ENCODE measurements at regions not wholly inside any gene's neighbourhood (a gene's known extent, or its start where the extent isn't known, plus 50 kb on each side); places are given as distances from the start of the nearest gene placed in this dataset.

DNA sequence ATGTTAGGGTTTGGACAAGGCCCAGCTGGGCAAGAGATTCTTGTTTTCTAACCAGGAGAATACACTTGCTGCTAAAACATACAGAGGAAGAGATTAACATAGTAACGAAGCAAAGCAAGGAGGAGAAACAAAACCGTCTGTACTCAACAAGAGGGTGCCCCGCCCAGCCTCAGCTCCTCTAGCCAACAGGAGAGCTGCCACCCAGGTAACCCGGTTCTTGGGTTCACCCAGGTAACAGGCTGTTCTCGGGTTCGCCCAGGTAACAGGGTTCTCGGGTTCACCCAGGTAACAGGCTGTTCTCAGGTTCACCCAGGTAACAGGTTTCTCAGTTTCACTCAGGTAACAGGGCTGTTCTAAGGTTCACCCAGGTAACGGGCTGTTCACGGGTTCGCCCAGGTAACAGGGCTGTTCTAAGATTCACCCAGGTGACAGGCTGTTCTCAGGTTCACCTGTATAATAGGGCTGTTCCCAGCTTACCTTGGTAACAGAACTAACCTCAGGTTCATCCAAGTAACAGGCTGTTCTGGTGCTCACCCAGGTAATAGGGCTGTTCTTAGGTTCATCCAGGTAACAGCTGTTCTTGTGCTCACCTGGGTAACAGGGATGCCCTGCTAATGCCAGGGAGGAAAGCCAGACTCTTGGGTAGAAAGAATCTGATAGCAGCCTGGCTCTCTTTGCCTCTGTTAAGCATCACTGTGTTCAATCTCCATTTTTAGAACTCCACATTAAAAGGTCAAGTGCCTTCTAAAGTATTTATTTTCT is 271.6 kb downstream of the SYK start:
- DNase-seq, result no peak

DNA sequence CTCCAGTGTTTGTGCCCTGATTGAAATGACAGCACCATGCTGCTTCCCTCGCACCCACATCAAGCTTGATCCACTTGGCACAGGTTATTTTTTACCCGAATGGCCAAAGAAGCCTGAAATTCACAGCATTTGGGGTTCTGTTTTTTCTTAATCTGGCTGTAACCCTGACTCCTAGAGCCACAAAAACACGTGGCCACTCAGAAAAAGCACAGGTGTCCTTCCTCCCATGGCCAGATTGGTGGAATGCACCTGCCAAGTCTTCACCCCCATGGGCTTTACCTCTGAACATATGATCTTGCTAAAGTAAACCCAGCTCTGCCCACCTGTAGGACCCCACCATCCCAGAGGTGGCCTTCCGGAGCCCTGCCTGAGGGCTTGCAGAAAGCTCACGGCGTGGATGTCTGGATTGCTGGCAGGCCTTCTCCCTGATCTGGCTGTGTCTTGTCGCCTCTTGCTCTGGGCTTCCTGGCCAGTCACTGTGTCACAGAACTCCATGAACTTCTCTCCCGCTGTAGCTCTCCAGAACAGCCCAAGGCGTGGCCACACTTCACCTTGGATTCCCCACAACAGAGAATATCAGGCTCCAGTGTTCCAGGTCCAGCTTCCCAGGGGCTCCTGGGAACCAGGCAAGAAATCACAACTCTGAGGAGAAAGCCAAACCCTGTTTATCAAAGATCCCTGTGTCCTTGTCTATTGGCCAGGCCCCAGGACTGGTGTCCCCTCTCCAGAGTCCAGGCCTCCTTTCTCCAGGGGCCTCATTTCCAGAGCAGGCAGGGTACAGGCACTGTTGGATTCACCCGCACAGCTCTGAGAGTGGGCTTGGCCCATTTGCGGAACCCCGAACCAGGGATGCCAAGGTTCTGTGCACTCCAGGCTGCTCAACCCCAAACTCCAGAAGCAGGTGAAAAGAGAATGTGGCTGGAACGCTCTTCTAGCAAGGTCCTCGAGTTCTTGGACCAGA is 272.5 kb downstream of the SYK start:
- DNase-seq, result no peak

DNA sequence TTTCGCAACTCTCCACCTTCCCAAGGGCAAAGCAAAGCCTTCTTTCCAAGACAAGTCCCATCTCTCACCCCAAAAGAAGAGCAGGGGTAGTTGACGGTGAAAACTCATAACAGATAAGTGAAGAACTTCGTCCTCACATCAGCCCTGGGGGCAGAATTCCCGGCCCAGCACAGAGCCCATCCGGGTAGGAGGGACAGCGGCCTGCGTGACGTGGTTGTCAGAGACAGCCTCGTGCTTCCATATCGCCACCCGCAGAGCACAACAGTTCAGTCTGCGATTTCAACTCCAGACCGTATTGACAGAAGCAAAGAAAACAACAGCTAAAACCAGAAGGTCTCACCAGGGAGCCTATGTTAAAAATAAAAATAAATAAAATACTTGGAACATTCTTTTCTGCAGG is 273.2 kb downstream of the SYK start:
- DNase-seq, result no peak

DNA sequence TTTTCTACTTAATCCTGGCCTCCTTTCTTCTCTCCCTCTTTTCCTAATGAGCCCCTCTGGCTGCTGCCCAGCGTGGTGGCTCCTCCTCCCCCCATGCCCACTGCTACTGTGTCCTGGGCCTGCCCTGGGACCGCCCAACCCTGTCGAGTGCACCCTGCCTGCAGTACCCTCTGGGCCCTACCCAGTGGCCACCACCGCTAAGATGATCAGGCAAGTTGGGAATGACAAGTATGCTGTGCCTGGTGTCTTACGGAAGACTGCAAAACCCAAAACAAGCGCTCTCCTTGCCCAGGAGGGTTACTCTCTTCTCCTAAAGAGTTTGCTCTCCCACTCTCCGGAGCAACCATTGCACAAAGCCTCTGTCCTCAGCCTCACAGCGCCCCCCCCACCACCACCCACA is 273.7 kb downstream of the SYK start:
- no peak for DNase-seq

DNA sequence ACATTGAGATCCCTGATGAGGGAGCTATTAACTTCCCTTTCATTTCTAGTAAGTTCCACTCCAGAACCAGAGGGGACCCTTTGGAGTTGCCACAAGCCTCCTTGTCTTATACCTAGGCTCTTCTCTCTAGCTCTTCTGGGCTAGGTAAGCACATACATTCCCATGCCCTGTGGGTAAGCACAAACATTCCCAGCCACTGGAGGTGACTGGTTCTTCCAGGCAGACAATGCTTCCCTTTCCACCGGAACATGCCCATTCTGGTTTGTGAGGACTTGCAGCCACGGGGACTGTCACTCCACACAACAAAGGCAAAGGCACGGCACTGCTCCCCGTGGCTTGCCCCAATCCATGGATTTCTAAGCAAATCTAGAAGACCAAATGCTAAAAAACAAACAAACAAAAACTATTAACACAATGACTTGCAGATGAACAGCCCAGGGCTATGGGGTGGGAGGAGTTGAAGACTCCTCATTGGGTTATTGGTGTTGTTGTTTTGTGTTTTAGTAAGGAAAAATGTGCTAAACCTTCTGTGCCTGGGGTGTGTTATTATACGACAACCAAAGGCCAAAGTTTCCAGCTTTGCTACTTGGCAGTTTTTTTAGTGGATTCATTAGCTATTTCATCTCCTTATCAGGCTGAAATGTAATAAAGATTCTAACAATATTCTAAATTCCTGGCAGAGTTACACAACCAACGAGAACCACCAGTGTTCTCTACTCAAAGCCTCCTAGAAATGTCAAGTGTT is 276.2 kb downstream of the SYK start:
- DNase-seq, result no peak

DNA sequence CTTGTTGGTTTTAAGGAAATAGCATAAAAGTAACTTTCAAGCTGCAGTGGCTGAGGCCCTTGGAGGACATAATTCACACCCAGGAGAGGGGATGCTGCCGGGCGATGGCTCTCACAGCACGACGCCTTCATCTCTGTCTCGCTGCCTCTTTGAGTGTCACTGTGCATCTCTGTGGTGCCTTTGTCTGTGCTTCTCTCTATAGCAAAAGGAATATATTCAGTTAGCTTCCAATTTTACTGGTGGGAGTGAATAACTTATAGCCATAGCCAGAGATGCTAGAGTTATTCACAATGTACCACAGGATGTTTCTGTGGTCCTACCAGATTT is 276.7 kb downstream of the SYK start:
- no peak for DNase-seq

DNA sequence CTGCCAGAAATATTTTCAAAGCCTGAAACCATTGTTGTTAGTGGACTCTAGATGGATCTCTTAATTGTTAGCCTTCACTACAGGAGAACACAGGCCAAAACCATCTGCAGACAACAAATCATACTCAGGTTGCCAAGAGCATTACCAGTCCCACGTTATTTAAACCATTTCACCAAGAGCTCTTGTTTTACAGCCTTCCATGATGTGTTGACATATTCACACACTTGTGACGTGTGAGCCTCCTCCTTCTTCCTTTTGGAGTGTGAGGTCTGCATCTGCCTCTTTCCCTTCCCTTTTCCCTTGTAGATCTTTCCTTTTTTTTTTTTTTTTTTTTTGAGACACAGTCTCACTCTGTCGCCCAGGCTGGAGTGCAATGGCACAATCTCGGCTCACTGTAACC is 279.0 kb downstream of the AUH start:
- DNase-seq, result no peak

DNA sequence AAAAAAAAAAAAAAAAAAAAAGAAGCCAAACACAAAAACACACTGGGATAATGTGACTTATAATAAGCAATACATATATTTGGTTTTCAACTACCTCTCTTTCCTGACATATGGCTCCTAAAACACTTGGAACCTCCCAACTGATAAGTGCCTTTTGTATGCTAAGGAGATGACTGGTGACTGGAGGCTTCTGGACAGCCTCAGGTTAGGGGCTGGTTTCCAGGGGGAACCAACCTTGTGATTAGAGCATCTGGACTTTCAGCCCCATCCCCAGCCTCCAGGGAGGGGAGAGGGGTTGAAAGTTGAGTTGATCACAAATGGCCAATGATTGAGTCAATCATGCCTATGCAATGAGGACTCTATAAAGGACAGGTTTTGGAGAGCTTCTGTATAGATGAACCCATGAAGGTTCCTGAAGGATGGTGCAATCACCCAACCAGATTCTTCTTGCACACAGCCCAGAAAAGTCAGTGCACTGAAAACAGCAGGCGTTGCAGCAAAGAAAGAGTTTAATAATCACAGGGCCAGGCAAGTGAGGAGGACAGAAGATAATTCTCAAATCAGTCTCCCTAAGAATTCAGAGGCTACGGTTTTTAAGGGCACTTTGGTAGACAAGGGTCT is 276.7 kb downstream of the AUH start:
- DNase-seq, result no peak

DNA sequence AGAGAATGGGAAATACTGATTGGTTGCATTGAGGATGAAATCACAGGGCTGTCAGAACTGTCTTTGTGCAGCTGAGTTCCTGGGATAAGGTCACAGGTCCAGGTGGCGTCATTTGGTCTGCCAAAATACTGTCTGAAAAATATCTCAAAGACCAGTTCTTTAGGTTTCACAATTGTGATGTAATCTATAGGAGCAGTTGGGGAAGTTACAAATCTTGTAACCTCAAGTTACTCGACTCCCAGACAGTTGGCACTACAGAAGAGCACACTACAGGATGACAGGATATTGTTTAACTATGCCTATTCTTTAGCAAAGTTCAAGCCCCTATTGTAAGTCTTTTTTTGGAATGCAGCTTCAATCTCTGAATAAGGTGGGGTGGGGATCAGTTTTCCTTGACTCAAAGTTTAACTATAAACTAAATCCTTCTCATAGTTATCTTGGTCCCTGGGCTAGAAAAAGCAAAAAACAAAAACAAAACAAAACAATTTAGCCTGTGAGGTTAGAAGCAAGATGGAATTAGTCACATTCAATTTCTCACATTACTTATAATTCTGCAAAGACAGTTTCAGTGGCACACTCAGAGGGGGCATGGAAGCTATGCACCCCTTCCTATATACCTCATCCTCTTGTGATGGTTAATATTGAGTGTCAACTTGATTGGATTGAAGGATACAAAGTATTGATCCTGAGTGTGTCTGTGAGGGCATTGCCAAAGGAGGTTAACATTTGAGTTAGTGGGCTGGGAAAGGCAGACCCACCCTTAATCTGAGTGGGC is 276.0 kb downstream of the AUH start:
- DNase-seq, result no peak

DNA sequence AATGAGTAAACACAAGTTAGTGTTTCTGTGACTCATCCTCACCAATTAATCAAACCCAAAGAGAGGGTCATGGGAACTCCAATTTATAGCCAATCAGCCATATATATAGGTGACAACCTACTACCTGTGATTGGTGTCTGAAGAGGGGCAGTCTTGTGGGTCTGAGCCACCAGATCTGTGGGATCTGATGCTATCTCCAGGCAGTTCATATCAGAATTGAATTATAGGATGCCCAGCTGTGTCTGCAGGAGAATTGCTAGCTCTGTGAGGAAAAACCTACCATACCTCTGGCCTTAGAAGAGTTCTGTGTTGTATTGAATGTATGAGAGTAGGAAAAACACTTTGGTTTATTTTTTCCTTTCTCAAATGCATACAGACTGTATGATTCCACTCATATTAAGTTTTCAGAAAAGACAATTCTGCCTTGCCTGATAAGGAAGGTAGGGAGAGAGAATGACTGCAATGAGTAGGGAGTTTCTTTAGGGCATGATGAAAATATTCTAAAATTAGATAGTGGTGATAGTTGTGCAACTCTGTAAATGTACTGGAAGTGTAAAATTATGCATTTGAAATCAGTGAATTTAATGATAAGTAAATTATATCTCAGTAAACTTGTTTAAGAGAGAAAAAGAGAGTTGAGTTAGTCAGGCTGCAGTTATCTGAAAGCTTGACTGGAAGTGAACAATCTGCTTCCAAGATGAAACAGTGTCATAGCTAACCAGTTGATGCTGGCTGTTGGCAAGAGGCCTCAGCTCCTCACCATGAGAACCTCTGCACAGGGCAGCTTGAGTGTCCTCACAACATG is 274.9 kb downstream of the AUH start:
- no peak for DNase-seq

DNA sequence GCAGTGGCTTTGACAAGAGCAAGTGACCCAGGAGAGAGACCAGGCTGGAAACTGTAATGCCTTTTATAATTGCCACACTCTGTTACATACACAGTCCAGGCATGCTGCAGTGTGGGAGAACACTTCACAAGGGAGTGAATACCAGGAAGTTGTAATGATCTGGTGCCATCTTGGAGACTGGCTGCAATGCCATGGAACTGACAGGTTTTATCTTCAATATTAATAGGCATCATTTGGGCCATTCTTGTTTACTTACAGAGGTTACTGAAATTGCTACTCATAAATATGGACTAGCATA is 274.3 kb downstream of the AUH start:
- no peak for DNase-seq

DNA sequence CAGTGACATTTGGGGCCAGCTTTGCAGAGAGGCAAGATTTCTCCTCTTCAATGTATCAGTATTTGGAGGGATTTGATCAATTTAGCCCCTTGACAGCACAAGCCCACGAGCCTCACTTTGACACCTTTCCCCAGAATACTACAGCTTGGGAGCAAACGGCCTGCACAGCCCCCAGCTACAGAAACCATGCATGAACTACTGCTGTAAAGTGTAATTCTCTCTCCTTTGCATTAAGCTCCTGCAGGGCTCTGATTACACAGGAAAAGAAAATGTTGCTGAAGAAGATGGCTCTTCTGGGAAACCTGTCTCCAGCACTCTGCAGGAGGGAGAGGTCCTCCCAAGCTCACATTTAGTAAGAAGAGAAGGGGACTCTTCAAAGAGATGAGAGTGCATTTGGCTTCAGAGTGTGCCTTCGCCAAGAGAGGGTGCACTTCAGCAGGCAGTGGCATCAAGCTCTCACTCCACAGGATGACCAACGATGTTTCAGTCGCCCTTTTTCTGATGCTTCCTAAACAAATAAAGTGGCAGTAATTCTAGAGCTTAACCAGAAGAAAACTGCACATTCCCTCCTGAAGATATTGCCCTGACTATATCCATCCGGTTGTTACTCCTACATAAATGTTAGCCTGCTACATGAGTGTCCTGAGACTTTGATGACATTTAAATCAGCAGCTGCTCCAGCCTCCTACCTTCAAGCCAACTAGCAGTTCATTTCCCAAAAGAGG is 272.2 kb downstream of the AUH start:
- peak; percentile 25 for DNase-seq

DNA sequence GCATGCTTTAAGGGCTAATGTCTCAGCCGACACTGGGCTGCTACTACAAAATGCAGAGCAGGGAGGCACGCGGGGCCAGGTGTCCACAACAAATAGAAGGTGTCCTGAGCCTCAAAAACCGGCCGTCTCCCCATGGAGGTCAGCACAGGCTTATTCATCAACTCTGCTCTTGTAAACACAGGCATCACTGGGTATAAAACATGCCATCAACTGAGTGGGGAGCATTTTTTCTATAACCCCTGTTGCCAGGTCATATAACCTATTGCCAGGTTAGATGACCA is 271.6 kb downstream of the AUH start:
- no peak for DNase-seq

DNA sequence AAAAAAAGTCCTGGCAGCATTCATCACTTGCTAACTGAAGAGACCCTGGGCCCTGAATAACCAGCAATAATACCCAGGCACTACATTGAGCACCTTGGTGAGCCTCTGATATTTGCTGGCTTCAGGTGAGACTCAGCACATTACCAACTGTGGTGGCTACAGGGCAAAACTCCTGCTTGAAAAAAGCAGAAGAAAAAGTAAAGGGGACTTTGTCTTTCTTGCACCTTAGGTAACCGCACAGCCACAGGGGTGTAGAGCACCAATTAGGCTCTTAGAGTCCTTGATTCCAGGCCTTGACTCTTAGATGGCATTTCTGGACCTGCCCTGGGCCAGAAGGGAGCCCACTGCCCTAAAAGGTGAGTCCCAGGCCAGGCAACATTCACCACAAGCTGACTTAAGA is 269.5 kb downstream of the AUH start:
- no peak for DNase-seq

DNA sequence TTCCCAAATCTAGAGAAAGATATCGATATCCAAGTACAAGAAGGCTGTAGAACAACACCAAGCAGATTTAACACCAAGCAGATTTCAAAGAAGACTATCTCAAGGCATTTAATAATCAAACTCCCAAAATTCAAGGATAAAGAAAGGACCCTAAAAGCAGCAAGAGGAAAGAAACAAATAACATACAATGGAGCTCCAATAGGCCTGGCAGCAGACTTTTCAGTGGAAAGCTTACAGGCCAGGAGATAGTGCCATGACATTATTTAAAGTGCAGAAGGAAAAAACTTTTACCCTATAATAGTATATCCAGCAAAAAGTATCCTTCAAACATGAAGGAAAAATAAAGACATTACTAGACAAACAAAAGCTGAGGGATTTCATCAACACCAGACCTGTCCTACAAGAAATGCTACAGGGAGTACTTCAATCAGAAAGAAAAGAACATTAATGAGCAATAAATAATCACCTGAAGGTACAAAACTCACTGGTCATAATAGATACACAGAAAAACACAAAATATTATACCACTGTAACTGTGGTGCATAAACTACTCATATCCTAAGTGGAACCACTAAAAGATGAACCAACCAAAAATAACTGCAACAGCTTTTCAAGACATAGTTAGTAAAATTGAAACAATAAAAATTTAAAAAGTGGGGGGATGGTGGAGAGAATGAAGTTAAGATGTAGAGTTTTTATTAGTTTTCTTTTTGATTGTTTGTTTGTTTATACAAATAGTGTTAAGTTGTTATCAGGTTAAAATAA is 267.2 kb downstream of the AUH start:
- no peak for DNase-seq

DNA sequence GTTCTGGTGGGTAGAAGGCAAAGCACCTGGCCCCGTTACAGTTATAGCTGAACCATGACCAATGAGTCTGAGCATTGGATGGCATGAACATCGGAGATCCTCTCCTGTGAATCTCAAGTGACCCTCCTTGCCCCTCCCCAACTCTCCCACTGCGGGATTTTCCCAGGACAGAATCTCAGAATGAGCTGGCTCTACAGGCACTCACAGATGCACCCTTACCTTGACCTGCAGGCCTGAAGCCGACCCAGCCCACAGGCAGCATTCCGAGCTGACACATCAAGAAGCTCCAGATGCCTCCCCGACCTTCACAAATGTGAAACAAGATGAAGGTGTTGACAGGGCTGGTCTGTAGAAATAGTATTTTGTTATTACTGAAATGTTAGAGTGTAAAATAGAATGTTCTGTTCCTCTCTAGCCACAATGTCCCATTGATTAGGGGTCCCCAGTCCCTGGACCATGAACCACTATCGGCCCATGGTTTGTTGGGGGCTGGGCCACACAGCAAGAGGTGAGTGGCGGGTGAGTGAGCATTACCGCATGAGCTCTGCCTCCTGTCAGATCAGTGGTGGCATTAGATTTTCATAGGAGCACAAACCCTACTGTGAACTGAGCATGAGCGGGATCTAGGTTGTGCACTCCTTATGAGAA is 263.4 kb downstream of the AUH start:
- peak; percentile 63 for DNase-seq

DNA sequence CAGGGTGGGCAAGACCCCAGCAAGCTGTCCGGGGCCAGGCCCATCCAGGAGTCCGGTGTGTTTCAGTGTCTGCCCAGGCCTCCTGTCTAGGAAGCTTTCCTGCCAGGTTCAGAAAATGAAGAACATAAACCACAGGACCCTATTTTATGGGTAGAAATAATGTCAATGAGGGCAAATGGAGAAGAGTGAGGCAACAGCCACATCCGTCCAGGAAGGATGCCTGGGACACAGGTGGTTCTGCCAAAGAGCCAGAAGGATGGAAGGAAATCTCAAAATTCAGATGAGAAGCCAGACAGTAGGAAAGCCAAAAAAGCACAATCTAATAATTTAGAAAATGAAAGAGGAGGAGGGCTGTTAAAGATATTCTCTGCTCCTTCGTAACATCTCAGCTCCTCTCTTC is 262.3 kb downstream of the AUH start:
- DNase-seq, result no peak

DNA sequence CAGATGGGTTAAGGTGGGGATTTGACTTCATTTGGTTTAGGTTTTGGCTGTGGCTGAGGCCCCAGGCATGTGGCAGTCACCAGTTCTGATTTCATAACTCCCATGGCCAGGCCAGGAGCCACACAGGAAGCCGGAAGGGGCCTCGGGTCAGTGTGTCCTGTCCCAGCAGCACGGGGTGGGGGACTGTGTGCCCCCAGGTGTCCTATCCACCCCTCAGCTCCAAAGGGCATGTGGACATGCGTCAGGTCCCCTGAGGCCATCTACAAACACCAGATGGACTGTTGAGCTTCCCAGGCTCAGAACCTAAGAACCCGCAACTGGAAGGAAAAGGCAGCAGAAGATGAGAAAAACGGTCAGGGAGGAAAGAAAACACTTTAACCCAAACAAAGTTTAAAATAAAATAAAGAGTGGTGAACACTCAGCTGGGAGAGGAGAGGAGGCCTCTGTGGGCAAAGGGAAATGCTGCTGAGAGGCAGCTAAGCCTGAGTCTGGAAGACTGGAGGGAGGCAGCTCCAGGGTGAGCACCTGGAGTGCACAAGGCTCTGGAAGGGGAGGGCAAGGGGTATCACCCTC is 260.8 kb downstream of the AUH start:
- no peak for DNase-seq

DNA sequence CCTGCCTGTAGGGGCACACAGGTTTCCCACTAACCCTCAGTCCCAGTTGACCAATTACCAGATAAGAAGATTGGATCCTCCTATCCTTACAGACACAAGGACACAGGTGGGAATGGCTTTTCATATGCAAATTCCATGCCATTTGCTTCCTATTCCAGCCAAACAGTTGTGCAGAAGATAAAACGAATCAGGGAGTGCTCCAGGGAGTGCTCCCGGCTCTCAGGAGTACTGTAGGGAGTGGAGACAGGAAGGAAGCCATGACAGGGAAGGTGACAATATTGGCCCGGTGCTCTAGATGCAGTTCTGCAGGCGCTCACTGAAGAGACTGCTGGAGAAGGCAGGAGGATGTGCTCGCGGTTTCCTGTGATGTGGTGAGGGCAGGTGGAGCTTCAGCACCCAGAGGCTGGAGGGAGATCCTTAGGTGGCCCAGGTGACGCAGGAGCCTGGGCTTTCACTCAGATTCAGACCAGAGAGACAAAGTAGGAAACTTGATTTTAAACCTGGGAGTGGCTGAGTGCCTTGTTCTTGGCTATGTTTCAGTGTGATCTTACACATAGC is 260.0 kb downstream of the AUH start:
- DNase-seq, result no peak
